ENCODE measurements at regions not wholly inside any gene's neighbourhood (a gene's known extent, or its start where the extent isn't known, plus 50 kb on each side); places are given as distances from the start of the nearest gene placed in this dataset.

- H3K27ac ChIP-seq (replicated peaks) = no peak overlapping the region
- no peak for TF ChIP-seq POLR2AphosphoS5 (IDR thresholded peaks at IDR 0.05; ENCODE audit: low read depth)
- TF ChIP-seq REST (IDR thresholded peaks at IDR 0.05; ENCODE audit: insufficient replicate concordance, low read depth) = no peak
- no peak for TF ChIP-seq SPI1 (IDR thresholded peaks at IDR 0.05; ENCODE audit: borderline replicate concordance, low read depth)
- no peak for TF ChIP-seq GABPA (IDR thresholded peaks at IDR 0.05; ENCODE audit: low read depth)
- TF ChIP-seq, protein P1, sequence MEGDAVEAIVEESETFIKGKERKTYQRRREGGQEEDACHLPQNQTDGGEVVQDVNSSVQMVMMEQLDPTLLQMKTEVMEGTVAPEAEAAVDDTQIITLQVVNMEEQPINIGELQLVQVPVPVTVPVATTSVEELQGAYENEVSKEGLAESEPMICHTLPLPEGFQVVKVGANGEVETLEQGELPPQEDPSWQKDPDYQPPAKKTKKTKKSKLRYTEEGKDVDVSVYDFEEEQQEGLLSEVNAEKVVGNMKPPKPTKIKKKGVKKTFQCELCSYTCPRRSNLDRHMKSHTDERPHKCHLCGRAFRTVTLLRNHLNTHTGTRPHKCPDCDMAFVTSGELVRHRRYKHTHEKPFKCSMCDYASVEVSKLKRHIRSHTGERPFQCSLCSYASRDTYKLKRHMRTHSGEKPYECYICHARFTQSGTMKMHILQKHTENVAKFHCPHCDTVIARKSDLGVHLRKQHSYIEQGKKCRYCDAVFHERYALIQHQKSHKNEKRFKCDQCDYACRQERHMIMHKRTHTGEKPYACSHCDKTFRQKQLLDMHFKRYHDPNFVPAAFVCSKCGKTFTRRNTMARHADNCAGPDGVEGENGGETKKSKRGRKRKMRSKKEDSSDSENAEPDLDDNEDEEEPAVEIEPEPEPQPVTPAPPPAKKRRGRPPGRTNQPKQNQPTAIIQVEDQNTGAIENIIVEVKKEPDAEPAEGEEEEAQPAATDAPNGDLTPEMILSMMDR (IDR thresholded peaks at IDR 0.05; ENCODE audit: insufficient read depth, low read length) = no peak
- DNase-seq (ENCODE audit: low read depth in 1 of 2, low spot score in 1 of 2) = no peak
- H3K27me3 ChIP-seq (ENCODE audit: insufficient read depth, poor library complexity, severe bottlenecking) = no peaks in the 10 kb centered on the region
- no peak overlapping the region for H3K4me3 ChIP-seq (replicated peaks; ENCODE audit: insufficient read depth, low read length)
Observed at GRCh38 chr1:17979815-17980214, 127.8 kb upstream of the IGSF21 start.

DNA sequence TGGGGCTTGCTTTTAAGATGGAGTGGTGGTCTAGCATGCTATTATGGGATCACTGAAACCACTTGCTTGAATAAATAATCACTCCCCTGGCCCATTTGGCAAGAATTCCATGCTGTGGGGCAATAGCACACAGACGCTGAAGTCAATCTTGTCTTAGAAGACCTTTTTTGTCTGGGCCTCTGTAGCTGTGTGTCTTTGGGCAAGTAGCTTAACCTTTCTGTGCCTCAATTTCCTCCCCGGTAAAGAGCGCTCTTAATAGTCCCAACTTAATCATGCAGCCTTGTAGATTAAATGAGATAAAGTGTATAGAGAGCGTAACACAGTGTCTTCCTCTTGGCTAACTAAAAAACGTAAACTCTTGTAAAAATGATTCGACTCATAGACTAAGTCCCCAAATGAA, 125.4 kb upstream of the IGSF21 start:
- no peak overlapping the region for H3K27ac ChIP-seq (replicated peaks)
- H3K27me3 ChIP-seq (ENCODE audit: insufficient read depth, poor library complexity, severe bottlenecking) = no peaks in the 10 kb centered on the region
- H3K4me3 ChIP-seq (replicated peaks; ENCODE audit: insufficient read depth, low read length) = no peak overlapping the region
- TF ChIP-seq POLR2AphosphoS5 (IDR thresholded peaks at IDR 0.05; ENCODE audit: low read depth) = no peak
- TF ChIP-seq, protein P1 (IDR thresholded peaks at IDR 0.05; ENCODE audit: insufficient read depth, low read length) = no peak
- TF ChIP-seq REST (IDR thresholded peaks at IDR 0.05; ENCODE audit: insufficient replicate concordance, low read depth) = no peak
- TF ChIP-seq SPI1 (IDR thresholded peaks at IDR 0.05; ENCODE audit: borderline replicate concordance, low read depth) = no peak
- TF ChIP-seq GABPA (IDR thresholded peaks at IDR 0.05; ENCODE audit: low read depth) = no peak
- no peak for DNase-seq (ENCODE audit: low read depth in 1 of 2, low spot score in 1 of 2)

- TF ChIP-seq POLR2AphosphoS5 (IDR thresholded peaks at IDR 0.05; ENCODE audit: low read depth) = no peak
- TF ChIP-seq, protein P1 (IDR thresholded peaks at IDR 0.05; ENCODE audit: insufficient read depth, low read length) = peak; percentile 72
- peak in 1 of 2 experiments; percentile 7 for DNase-seq (ENCODE audit: low read depth in 1 of 2, low spot score in 1 of 2)
Observed at GRCh38 chr1:17984583-17984982, 123.0 kb upstream of the IGSF21 start.

GRCh38 chr1:17986156-17986555, 121.4 kb upstream of the IGSF21 start:
- Histone ChIP-seq H3K27me3 (ENCODE audit: insufficient read depth, poor library complexity, severe bottlenecking) (no peaks in the 10 kb centered on the region), H3K4me3 (replicated peaks; ENCODE audit: insufficient read depth, low read length) (no peak overlapping the region), H3K27ac (replicated peaks) (no peak overlapping the region)
- TF ChIP-seq POLR2AphosphoS5 (IDR thresholded peaks at IDR 0.05; ENCODE audit: low read depth) (no peak), REST (IDR thresholded peaks at IDR 0.05; ENCODE audit: insufficient replicate concordance, low read depth) (no peak), SPI1 (IDR thresholded peaks at IDR 0.05; ENCODE audit: borderline replicate concordance, low read depth) (no peak), GABPA (IDR thresholded peaks at IDR 0.05; ENCODE audit: low read depth) (no peak)
- TF ChIP-seq, protein P1 (IDR thresholded peaks at IDR 0.05; ENCODE audit: insufficient read depth, low read length) = no peak
- DNase-seq (ENCODE audit: low read depth in 1 of 2, low spot score in 1 of 2) = no peak

More at GRCh38 chr1:17984583-17984982, 123.0 kb upstream of the IGSF21 start:
- Histone ChIP-seq H3K4me3 (replicated peaks; ENCODE audit: insufficient read depth, low read length) (no peak overlapping the region), H3K27me3 (ENCODE audit: insufficient read depth, poor library complexity, severe bottlenecking) (no peaks in the 10 kb centered on the region), H3K27ac (replicated peaks) (no peak overlapping the region)
